ENCODE measurements at regions not wholly inside any gene's neighbourhood (a gene's known extent, or its start where the extent isn't known, plus 50 kb on each side); places are given as distances from the start of the nearest gene placed in this dataset.

- no peak for DNase-seq (ENCODE audit: low read depth)
These were observed 124.8 kb upstream of the UBE3A start for GRCh38 chr15:25563596-25563995.

- DNase-seq (ENCODE audit: low read depth): no peak
These were observed 119.1 kb upstream of the UBE3A start for GRCh38 chr15:25557926-25558325.

- no peak for DNase-seq (ENCODE audit: low read depth)
These were observed 117.3 kb upstream of the UBE3A start for GRCh38 chr15:25556136-25556535.

GRCh38 chr15:25554640-25555039, 115.8 kb upstream of the UBE3A start:
- DNase-seq (ENCODE audit: low read depth): no peak

GRCh38 chr15:25548600-25548999, 109.8 kb upstream of the UBE3A start:
- DNase-seq (ENCODE audit: low read depth): no peak

- DNase-seq (ENCODE audit: low read depth): no peak
These were observed 107.1 kb upstream of the UBE3A start for GRCh38 chr15:25545889-25546288.

- DNase-seq (ENCODE audit: low read depth): no peak
These were observed 106.2 kb upstream of the UBE3A start for GRCh38 chr15:25545017-25545416.

- DNase-seq (ENCODE audit: low read depth): no peak
These were observed 105.3 kb upstream of the UBE3A start for GRCh38 chr15:25544076-25544475.

GRCh38 chr15:25543196-25543595, 104.4 kb upstream of the UBE3A start:
- DNase-seq (ENCODE audit: low read depth): no peak

GRCh38 chr15:25541228-25541627, 102.4 kb upstream of the UBE3A start:
- DNase-seq (ENCODE audit: low read depth): no peak

GRCh38 chr15:25536801-25537611, 98.2 kb upstream of the UBE3A start:
- DNase-seq (ENCODE audit: low read depth): no peak

GRCh38 chr15:25535866-25536265, 97.0 kb upstream of the UBE3A start:
- no peak for DNase-seq (ENCODE audit: low read depth)

- DNase-seq (ENCODE audit: low read depth): no peak
These were observed 95.5 kb upstream of the UBE3A start for GRCh38 chr15:25534293-25534692.

- no peak for DNase-seq (ENCODE audit: low read depth)
These were observed 93.7 kb upstream of the UBE3A start for GRCh38 chr15:25532269-25533140.

- no peak for DNase-seq (ENCODE audit: low read depth)
These were observed 91.0 kb upstream of the UBE3A start for GRCh38 chr15:25529774-25530173.

- no peak for DNase-seq (ENCODE audit: low read depth)
These were observed 88.3 kb upstream of the UBE3A start for GRCh38 chr15:25527118-25527517.

- DNase-seq (ENCODE audit: low read depth): no peak
These were observed 86.9 kb upstream of the UBE3A start for GRCh38 chr15:25525741-25526140.

- no peak for DNase-seq (ENCODE audit: low read depth)
These were observed 76.8 kb upstream of the UBE3A start for GRCh38 chr15:25515633-25516032.

- no peak for DNase-seq (ENCODE audit: low read depth)
These were observed 75.7 kb upstream of the UBE3A start for GRCh38 chr15:25514522-25514921.

GRCh38 chr15:25512957-25513356, 74.1 kb upstream of the UBE3A start:
- DNase-seq (ENCODE audit: low read depth): no peak

- DNase-seq (ENCODE audit: low read depth): no peak
These were observed 71.3 kb upstream of the UBE3A start for GRCh38 chr15:25510146-25510545.

- DNase-seq (ENCODE audit: low read depth): no peak
These were observed 70.9 kb upstream of the UBE3A start for GRCh38 chr15:25509703-25510102.

Data from RPMI7951 (cell line).